Thoracic aorta (tissue), 2 donors: ENCODE measurements at regions not wholly inside any gene's neighbourhood (a gene's known extent, or its start where the extent isn't known, plus 50 kb on each side); places are given as distances from the start of the nearest gene placed in this dataset.

Experiments
- ATAC-seq: fragments of 150-250 bp; one replicate; pipeline ENCODE4 v1.8.0; 2017; ENCODE audit warnings: low read depth; ENCODE audit not compliant: insufficient number of reproducible peaks, low FRiP score
- DNase-seq: peaks from one replicate; pipeline ENCODE4 v3.0.0-alpha.2; 2020; ENCODE audit warnings: low spot score
- H3K27ac ChIP-seq, 2 donors: fragments of 200-600 bp; sonication (generic); 1 replicate in 1 of 2; 2 replicates in 1 of 2; pipeline ENCODE4 v1.5.1; 2016; ENCODE audit warnings: mild to moderate bottlenecking in 2 of 2, moderate library complexity in 2 of 2
- H3K27me3 ChIP-seq: fragments of 200-600 bp; sonication (generic); replicated peaks from 2 replicates; pipeline ENCODE4 v1.6.0; 2016; ENCODE audit warnings: mild to moderate bottlenecking; ENCODE audit not compliant: insufficient read depth
- H3K36me3 ChIP-seq: fragments of 200-600 bp; sonication (generic); one replicate; pipeline ENCODE4 v1.5.1; 2016
- H3K4me1 ChIP-seq, 2 donors: fragments of 200-600 bp; sonication (generic); 1 replicate in 1 of 2; 2 replicates in 1 of 2; pipeline versions ENCODE4 v1.5.1 to v1.6.0; 2016; ENCODE audit warnings: low read depth in 2 of 2, mild to moderate bottlenecking in 1 of 2; ENCODE audit not compliant: control insufficient read depth in 1 of 2
- H3K4me3 ChIP-seq: fragments of 200-600 bp; sonication (generic); 2 replicates; pipeline ENCODE4 v1.5.1; 2016; ENCODE audit warnings: mild to moderate bottlenecking
- H3K9me3 ChIP-seq: fragments of 200-600 bp; sonication (generic); 2 replicates; pipeline ENCODE4 v1.5.1; 2016
- CTCF ChIP-seq: fragments of 200-600 bp; sonication (generic); IDR thresholded peaks from one replicate; pipeline ENCODE4 v1.5.1; 2019; ENCODE audit warnings: antibody characterized with exemption

- Histone ChIP-seq H3K27ac (no peak overlapping the region), H3K27me3 (no peaks in the 10 kb centered on the region), H3K4me1 (peaks cover 13 to 52% of the 10 kb centered on the region in 2 donors), H3K36me3 (no peaks in the 10 kb centered on the region), H3K9me3 (no peaks in the 10 kb centered on the region), H3K4me3 (no peak overlapping the region)
- no peak for TF ChIP-seq CTCF
- DNase-seq (no peak), ATAC-seq (no peak)
Measured at GRCh38 chr2:18441583-18441982, 118.9 kb downstream of the RDH14 start.

- no peaks in the 10 kb centered on the region for H3K9me3 ChIP-seq
- H3K36me3 ChIP-seq = no peaks in the 10 kb centered on the region
- no peaks in the 10 kb centered on the region for H3K27me3 ChIP-seq
- no peak for DNase-seq
- H3K4me1 ChIP-seq = peaks cover 12 to 52% of the 10 kb centered on the region in 2 donors
- no peak for ATAC-seq
- no peak overlapping the region for H3K4me3 ChIP-seq
- H3K27ac ChIP-seq = no peak overlapping the region
- no peak for TF ChIP-seq CTCF
Measured at GRCh38 chr2:18440777-18441176, 119.7 kb downstream of the RDH14 start.

GRCh38 chr2:18440141-18440661 lies 120.3 kb downstream of the RDH14 start:
- H3K9me3 ChIP-seq = no peaks in the 10 kb centered on the region
- H3K4me1 ChIP-seq = peaks cover 8 to 49% of the 10 kb centered on the region in 2 donors
- ATAC-seq (no peak), DNase-seq (no peak)
- TF ChIP-seq CTCF = no peak
- no peak overlapping the region for H3K4me3 ChIP-seq
- H3K27me3 ChIP-seq = no peaks in the 10 kb centered on the region
- H3K27ac ChIP-seq = no peak overlapping the region
- H3K36me3 ChIP-seq = no peaks in the 10 kb centered on the region

GRCh38 chr2:18439716-18440115 lies 120.7 kb downstream of the RDH14 start:
- no peak for TF ChIP-seq CTCF
- no peak overlapping the region for H3K27ac ChIP-seq
- no peaks in the 10 kb centered on the region for H3K36me3 ChIP-seq
- no peaks in the 10 kb centered on the region for H3K9me3 ChIP-seq
- no peak for ATAC-seq
- H3K27me3 ChIP-seq = no peaks in the 10 kb centered on the region
- no peak for DNase-seq
- H3K4me3 ChIP-seq = no peak overlapping the region
- H3K4me1 ChIP-seq = peaks cover 4 to 44% of the 10 kb centered on the region in 2 donors

GRCh38 chr2:18437909-18438308 lies 122.5 kb downstream of the RDH14 start:
- Histone ChIP-seq H3K9me3 (no peaks in the 10 kb centered on the region), H3K4me1 (peaks cover 3 to 42% of the 10 kb centered on the region in 2 donors), H3K36me3 (no peaks in the 10 kb centered on the region), H3K4me3 (no peak overlapping the region), H3K27ac (no peak overlapping the region), H3K27me3 (no peaks in the 10 kb centered on the region)
- DNase-seq = no peak
- no peak for ATAC-seq
- TF ChIP-seq CTCF = no peak
